Transverse colon (tissue), 4 donors: ENCODE measurements at regions not wholly inside any gene's neighbourhood (a gene's known extent, or its start where the extent isn't known, plus 50 kb on each side); places are given as distances from the start of the nearest gene placed in this dataset.
"Not testable (repeated sequence)": the region's sequence is repeated elsewhere in the genome, so short reads cannot be mapped to it uniquely, and the experiment has no call there.

Source experiments
- DNase-seq: peaks from one replicate; pipeline ENCODE4 v3.0.0-alpha.2; 2019
- H3K27ac ChIP-seq, 4 donors: fragments of 200-600 bp; sonication (generic); 2 replicates each; pipeline ENCODE4 v1.5.1; 2016 to 2018; ENCODE audit warnings: inconsistent platforms in 4 of 4
- H3K27me3 ChIP-seq: fragments of 200-600 bp; sonication (generic); 2 replicates; pipeline ENCODE4 v1.5.1; 2017; ENCODE audit warnings: inconsistent platforms
- H3K36me3 ChIP-seq, 4 donors: fragments of 200-600 bp; sonication (generic); 2 replicates each; pipeline ENCODE4 v1.5.1; 2017 to 2019; ENCODE audit warnings: inconsistent platforms in 4 of 4
- H3K4me1 ChIP-seq, 4 donors: fragments of 200-600 bp; sonication (generic); 2 replicates each; pipeline ENCODE4 v1.5.1; 2017 to 2020; ENCODE audit warnings: inconsistent platforms in 4 of 4
- H3K4me3 ChIP-seq, 4 donors: fragments of 200-600 bp; sonication (generic); 1 replicate in 1 of 4; 2 replicates in 3 of 4; pipeline versions ENCODE4 v1.5.1 to v1.6.1; 2017 to 2019; ENCODE audit warnings: inconsistent platforms in 4 of 4
- H3K9me3 ChIP-seq, 2 donors: fragments of 200-600 bp; sonication (generic); 2 replicates each; pipeline ENCODE4 v1.5.1; 2017 to 2019; ENCODE audit warnings: inconsistent platforms in 2 of 2
- EP300 ChIP-seq: sonication (generic); formaldehyde crosslinking; IDR thresholded peaks from one replicate; pipeline ENCODE4 v1.6.1; 2017; ENCODE audit warnings: antibody characterized with exemption, low read depth
- POLR2A ChIP-seq: fragments of 450-650 bp; IDR thresholded peaks from one replicate; pipeline ENCODE4 v1.6.1; 2016; ENCODE audit warnings: antibody characterized with exemption, mild to moderate bottlenecking, moderate library complexity
- POLR2AphosphoS5 ChIP-seq, 3 donors: sonication (generic); formaldehyde crosslinking; IDR thresholded peaks; one replicate each; pipeline ENCODE4 v1.6.1; 2016; ENCODE audit warnings: antibody characterized with exemption in 3 of 3
- WGBS, 2 donors: methylation state at CpG; one replicate each; pipeline ENCODE4 v1.1.5; 2018; ENCODE audit warnings: low coverage in 1 of 2; 5-methylcytosine and 5-hydroxymethylcytosine counted together
- in situ Hi-C, 4 donors: fragments of 200-750 bp; cut with MboI; loops; one replicate each; pipeline versions ENCODE4 v1.15.0 to v1.15.1; 2017; ENCODE audit warnings: low sequenced_read_pairs in 3 of 4, low pct_ligation_motif_present in 1 of 4, low pct_unique_long_range_greater_than_20kb in 1 of 4
- intact Hi-C: fragments of 100-400 bp; cut with DNase I; formaldehyde crosslinking; loops from one replicate; pipeline ENCODE4 v1.15.1; 2023; ENCODE audit warnings: low total_unique reads
- TF ChIP-seq, protein P1 (sequence below), 5 experiments: fragments of 200-600 bp in 3 of 5; fragments of 450-650 bp in 2 of 5; sonication (generic) in 3 of 5; IDR thresholded peaks; 1 replicate in 2 of 5; 2 replicates in 3 of 5; pipeline ENCODE4 v1.5.1; 2016 to 2017; ENCODE audit warnings: antibody characterized with exemption in 5 of 5, inconsistent platforms in 3 of 5, mild to moderate bottlenecking in 2 of 5, moderate library complexity in 1 of 5

DNA sequence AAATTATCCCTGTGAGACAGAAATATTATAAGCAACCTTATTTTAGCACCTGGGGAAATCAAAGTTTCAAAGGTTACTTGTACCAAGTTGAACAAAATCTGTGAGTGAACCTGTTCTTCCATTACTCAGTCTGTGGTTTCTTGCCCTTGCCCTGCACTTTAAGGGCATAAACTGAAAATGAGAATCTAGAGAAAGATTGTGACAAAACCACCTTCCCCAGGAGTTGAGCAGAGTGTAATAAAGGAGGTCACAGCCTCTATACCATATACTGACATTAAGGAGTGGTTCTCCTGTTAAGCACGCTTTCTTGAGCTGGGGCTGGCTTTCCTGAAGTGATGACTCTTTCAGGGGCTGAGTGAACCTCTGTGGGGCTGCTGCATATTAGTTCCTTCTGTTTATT lies 143.4 kb downstream of the PDCD6IP start:
- DNase-seq: no peak
- in situ Hi-C loops (no loop called here), intact Hi-C loops (no loop called here)
- H3K27me3 ChIP-seq: no peaks in the 10 kb centered on the region
- TF ChIP-seq, protein P1, sequence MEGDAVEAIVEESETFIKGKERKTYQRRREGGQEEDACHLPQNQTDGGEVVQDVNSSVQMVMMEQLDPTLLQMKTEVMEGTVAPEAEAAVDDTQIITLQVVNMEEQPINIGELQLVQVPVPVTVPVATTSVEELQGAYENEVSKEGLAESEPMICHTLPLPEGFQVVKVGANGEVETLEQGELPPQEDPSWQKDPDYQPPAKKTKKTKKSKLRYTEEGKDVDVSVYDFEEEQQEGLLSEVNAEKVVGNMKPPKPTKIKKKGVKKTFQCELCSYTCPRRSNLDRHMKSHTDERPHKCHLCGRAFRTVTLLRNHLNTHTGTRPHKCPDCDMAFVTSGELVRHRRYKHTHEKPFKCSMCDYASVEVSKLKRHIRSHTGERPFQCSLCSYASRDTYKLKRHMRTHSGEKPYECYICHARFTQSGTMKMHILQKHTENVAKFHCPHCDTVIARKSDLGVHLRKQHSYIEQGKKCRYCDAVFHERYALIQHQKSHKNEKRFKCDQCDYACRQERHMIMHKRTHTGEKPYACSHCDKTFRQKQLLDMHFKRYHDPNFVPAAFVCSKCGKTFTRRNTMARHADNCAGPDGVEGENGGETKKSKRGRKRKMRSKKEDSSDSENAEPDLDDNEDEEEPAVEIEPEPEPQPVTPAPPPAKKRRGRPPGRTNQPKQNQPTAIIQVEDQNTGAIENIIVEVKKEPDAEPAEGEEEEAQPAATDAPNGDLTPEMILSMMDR (IDR thresholded peaks at IDR 0.05): no peak
- no peak for TF ChIP-seq POLR2A
- TF ChIP-seq POLR2AphosphoS5 (IDR thresholded peaks at IDR 0.05): no peak
- no peak for TF ChIP-seq EP300
- H3K27ac ChIP-seq: no peak overlapping the region
- no peak overlapping the region for H3K4me3 ChIP-seq
- no peaks in the 10 kb centered on the region for H3K4me1 ChIP-seq
- no peaks in the 10 kb centered on the region for H3K36me3 ChIP-seq
- WGBS, 2 donors: 88% methylated on average over 1 of the region's 1 CpG; no CpG with 5 or more reads in 1 of the 2 donors
- no peaks in the 10 kb centered on the region for H3K9me3 ChIP-seq

DNA sequence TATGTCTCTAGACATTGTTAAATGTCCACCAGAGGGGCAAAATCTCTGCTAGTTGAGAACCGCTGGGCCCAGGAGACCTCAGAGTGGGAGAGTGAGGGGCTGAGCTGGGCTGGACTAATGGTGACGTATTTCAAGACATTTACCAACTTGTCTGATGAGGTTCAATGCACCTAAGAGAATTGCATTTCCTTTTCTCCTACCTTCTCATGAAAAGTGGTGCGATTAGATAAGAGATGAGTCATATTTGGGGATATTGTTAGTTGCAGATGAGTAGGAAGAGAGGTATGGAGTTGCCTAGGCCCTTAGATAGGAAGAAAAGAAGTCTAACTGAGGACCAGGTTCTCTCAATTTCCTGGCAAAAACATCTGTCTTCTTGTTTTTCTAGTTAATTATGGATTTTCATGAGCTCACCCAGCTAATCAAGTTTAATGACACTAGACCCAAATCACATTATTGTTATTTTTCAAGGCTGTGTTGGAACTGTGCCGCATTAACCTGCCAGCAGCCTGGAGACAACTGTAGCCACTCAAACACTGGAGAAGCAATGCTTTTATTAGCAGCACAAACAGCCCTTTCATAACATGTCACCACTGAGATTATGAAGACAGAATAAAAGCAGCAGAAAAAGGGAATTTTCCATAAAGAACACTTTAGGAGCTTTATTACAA lies 144.2 kb downstream of the PDCD6IP start:
- WGBS, 2 donors: 81 to 92% methylated on average over 2 to 4 of the region's 4 CpGs

DNA sequence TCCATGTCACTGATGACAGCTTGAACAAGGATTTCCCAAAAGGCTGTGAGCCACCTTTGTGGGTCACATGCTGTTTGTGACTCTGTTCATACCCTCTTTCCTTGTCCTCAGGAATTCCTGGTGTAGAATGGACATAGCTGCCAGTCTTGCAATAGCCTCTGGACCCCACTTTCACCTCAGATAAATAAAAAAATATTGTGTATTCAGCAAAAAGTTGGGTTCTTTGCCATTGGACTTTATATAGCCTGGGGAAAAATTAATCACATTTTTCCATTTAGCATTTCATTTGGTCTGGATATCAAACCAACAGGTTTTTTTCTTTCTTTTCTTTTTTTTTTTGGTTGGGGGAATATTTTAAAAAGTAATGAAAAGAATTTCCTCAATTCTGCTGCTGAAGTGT lies 144.8 kb downstream of the PDCD6IP start:
- Histone ChIP-seq H3K27me3 (no peaks in the 10 kb centered on the region), H3K4me1 (no peaks in the 10 kb centered on the region), H3K27ac (no peak overlapping the region), H3K9me3 (no peaks in the 10 kb centered on the region), H3K4me3 (no peak overlapping the region), H3K36me3 (no peaks in the 10 kb centered on the region)
- no peak for DNase-seq
- TF ChIP-seq EP300 (no peak), POLR2A (no peak), POLR2AphosphoS5 (IDR thresholded peaks at IDR 0.05) (no peak)
- TF ChIP-seq, protein P1 (IDR thresholded peaks at IDR 0.05): no peak
- in situ Hi-C loops: no loop called here
- intact Hi-C loops: no loop called here

More for the DNA sequence above, 144.2 kb downstream of the PDCD6IP start:
- Histone ChIP-seq H3K27me3 (no peaks in the 10 kb centered on the region), H3K9me3 (no peaks in the 10 kb centered on the region), H3K4me1 (no peaks in the 10 kb centered on the region), H3K4me3 (no peak overlapping the region), H3K27ac (no peak overlapping the region), H3K36me3 (no peaks in the 10 kb centered on the region)
- TF ChIP-seq POLR2AphosphoS5 (IDR thresholded peaks at IDR 0.05) (no peak), POLR2A (no peak), EP300 (no peak)
- TF ChIP-seq, protein P1 (IDR thresholded peaks at IDR 0.05): no peak
- intact Hi-C loops: no loop called here
- no peak for DNase-seq
- in situ Hi-C loops: no loop called here

DNA sequence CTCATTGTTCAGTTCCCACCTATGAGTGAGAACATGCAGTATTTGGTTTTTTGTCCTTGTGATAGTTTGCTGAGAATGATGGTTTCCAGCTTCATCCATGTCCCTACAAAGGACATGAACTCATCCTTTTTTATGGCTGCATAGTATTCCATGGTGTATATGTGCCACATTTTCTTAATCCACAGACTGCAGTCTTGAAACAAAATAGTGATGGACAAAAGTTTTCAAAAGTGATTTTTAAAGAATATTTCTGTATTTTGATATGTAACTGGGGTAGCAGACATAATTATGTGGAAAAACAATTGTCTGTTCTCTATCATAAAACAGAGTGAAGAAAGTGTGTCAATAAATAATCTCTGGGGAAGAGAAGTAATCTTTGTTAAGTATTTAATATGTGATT lies 148.2 kb downstream of the PDCD6IP start:
- H3K4me3 ChIP-seq, intact Hi-C loops, H3K27me3 ChIP-seq, H3K9me3 ChIP-seq, H3K36me3 ChIP-seq, in situ Hi-C loops, H3K27ac ChIP-seq, DNase-seq, H3K4me1 ChIP-seq: not testable (repeated sequence)
